GM10266 (cell line): ENCODE measurements at regions not wholly inside any gene's neighbourhood (a gene's known extent, or its start where the extent isn't known, plus 50 kb on each side); places are given as distances from the start of the nearest gene placed in this dataset.

ENCODE experiments used
- DNase-seq: peaks from one replicate; pipeline ENCODE4 v3.0.0; 2012; ENCODE audit errors: extremely low spot score
- TF ChIP-seq, protein P1 (sequence below): IDR thresholded peaks from 2 replicates; pipeline ENCODE4 v1.5.1; 2012; ENCODE audit warnings: mild to moderate bottlenecking, low read depth; ENCODE audit not compliant: control insufficient read depth, insufficient read depth; ENCODE audit errors: missing control alignments

DNA sequence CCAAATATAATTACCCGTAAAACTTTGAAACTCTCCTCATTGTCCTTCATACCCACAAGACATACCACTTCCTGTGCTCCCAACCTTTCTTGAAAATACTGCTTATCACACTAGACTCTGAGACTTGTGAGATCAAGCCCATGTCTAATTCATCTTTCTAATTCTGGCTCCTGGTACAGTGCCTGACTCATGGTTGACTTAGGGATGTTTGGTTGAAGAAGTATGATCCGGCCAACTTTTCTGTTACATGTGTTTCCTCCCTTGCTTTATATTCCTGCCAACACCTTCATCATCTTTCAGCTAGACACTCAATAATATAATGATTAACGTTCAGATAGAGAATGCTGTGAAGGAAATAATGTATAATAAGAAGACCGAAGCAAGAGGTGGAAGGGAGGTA is 58.2 kb downstream of the MEX3B start:
- DNase-seq, result no peak
- TF ChIP-seq, protein P1, sequence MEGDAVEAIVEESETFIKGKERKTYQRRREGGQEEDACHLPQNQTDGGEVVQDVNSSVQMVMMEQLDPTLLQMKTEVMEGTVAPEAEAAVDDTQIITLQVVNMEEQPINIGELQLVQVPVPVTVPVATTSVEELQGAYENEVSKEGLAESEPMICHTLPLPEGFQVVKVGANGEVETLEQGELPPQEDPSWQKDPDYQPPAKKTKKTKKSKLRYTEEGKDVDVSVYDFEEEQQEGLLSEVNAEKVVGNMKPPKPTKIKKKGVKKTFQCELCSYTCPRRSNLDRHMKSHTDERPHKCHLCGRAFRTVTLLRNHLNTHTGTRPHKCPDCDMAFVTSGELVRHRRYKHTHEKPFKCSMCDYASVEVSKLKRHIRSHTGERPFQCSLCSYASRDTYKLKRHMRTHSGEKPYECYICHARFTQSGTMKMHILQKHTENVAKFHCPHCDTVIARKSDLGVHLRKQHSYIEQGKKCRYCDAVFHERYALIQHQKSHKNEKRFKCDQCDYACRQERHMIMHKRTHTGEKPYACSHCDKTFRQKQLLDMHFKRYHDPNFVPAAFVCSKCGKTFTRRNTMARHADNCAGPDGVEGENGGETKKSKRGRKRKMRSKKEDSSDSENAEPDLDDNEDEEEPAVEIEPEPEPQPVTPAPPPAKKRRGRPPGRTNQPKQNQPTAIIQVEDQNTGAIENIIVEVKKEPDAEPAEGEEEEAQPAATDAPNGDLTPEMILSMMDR, result no peak

DNA sequence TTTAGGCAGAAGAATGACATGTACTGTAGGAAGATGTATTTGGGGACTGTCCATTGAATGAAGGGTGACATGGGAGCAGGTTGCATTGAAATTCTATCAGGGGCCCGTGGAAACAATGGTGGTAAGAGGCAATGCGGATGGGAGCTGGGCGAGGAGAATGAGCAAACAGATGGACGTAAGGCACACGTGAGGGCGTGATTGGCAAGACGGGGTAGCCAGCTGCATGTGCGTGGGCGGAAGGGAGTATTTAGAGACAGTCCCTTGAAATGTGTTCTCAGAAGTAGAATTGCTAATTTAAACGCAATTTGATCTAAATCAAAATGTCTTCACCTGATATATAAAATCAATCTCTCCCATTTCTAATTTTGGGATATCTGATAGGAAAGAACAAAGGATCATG is 62.3 kb downstream of the MEX3B start:
- no peak for DNase-seq
- TF ChIP-seq, protein P1, result no peak

DNA sequence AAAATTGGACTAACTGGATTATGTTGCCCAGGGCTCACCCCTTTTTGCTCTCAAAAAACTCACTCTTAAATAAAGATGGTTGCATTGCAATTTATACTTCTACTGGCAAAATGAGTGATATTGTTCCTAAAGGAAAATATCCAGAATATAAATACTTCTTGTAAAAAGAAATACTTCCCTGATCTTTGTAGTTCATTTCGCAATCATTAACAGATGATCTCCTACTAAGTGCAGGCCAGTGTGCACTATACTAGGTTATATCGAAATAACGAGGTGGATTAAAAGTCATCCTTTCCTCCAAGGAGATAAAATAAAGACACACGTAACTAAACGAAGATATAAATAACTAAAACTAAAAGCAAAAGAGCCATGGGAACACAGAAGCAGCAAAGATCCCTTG is 63.0 kb downstream of the MEX3B start:
- TF ChIP-seq, protein P1, result no peak
- no peak for DNase-seq

DNA sequence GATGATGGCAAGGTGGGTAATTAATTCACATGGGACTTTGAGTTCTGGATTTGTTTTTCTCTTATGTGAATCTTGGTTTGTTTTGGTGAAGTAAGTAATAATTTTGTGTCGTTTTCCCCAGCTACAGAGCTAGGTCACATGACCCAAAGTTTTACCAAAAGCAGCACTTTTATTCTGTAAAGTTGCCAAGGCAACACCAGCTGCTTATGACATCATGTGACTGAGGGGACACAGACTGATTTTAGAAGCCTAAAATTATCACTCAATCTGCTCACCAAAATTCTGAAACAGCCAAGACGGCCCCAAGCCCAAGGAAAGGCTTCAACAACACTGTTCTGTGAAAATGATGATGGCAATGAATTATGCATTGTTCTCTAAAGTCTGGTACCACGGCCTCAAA is 63.9 kb downstream of the MEX3B start:
- DNase-seq, result no peak
- TF ChIP-seq, protein P1, result no peak

DNA sequence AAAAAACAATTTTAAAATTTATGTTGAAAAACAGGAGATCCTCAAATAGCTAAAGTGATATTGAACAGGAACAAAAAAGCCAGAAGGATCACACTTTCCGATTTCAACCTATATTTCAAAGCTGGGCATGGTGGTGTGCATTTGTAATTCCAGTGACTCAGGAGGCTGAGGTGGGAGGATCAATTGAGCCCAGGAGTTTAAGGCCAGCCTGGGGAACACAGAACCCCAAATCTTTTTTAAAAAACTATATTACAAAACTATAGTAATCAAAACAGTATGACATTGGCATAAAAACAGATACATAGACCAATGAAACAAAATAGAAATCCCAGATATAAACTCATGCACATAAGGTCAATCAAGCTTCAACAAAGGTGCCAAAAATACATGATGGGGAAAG is 68.4 kb downstream of the MEX3B start:
- no peak for DNase-seq
- TF ChIP-seq, protein P1, result no peak

DNA sequence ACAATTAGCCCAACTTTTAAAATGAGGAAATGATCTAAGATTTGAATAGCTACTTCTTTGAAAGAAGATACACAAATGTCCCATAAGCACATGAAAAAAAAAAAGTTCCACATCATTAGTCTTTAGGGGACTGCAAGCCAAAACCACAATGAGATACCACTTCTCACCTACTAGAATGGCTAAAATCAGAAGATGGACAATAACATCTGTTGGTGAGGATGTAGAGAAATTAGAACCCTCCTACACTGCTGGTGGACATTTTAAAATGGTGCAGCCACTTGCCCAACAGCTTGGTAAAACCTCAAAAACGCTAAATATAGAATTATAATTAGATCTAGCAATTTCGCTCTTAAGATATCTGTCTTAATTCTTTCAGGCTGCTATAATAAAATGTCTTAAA is 77.1 kb downstream of the MEX3B start:
- TF ChIP-seq, protein P1, result no peak

DNA sequence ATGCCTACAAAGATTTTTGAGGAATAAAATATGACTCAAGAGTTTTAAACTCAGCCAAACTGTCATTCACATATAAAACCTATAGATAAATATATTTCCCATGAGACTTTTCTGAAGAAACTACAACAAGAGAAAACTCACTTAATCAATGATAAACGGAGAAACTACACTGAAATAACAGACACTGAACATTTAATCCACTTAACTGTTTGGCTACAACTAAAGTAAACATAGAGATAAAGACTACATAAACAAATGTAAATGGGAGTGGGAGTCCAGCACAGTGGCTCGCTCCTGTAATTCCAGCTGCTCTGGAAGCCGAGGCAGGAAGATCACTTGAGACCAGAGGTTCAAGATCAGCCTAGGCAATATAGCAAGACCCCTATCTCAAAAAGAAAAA is 79.2 kb downstream of the MEX3B start:
- DNase-seq, result no peak
- TF ChIP-seq, protein P1, result no peak

More for the DNA sequence above, 77.1 kb downstream of the MEX3B start:
- DNase-seq, result no peak
